GM12891 (cell line): ENCODE measurements at regions not wholly inside any gene's neighbourhood (a gene's known extent, or its start where the extent isn't known, plus 50 kb on each side); places are given as distances from the start of the nearest gene placed in this dataset.

Experiments used
- DNase-seq: peaks from one replicate; pipeline ENCODE4 v3.0.0; 2011; ENCODE audit warnings: low spot score; ENCODE audit not compliant: insufficient read length
- FAIRE-seq: peaks from 2 replicates; lab custom pipeline; 2011; peaks lifted over from hg19 to GRCh38; lab: Jason Lieb, UNC
- PAX5 ChIP-seq: IDR thresholded peaks from 2 replicates; pipeline ENCODE4 v1.6.1; 2011; ENCODE audit warnings: low read length, moderate library complexity, mild to moderate bottlenecking; ENCODE audit not compliant: insufficient read depth, severe bottlenecking
- POLR2A ChIP-seq: IDR thresholded peaks from 2 replicates; pipeline ENCODE4 v1.6.1; 2011; ENCODE audit warnings: low read depth, low read length, control low read depth
- POLR2AphosphoS5 ChIP-seq: IDR thresholded peaks from 2 replicates; pipeline ENCODE4 v1.6.1; 2011; ENCODE audit warnings: low read depth, low read length, control low read depth
- POU2F2 ChIP-seq: IDR thresholded peaks from 2 replicates; pipeline ENCODE4 v1.6.1; 2011; ENCODE audit warnings: low read depth, mild to moderate bottlenecking, control low read depth, low read length, moderate library complexity
- SPI1 ChIP-seq: IDR thresholded peaks from 2 replicates; pipeline ENCODE4 v1.6.1; 2011; ENCODE audit warnings: low read depth, low read length, control low read depth
- TAF1 ChIP-seq: IDR thresholded peaks from 2 replicates; pipeline ENCODE4 v1.6.1; 2011; ENCODE audit warnings: low read depth, low read length, control low read depth

GRCh38 chr2:84276590-84277255 is 182.4 kb downstream of the SUCLG1 start:
- no peak for TF ChIP-seq TAF1
- TF ChIP-seq PAX5: no peak
- TF ChIP-seq SPI1: no peak
- TF ChIP-seq POU2F2: no peak
- no peak for TF ChIP-seq POLR2AphosphoS5
- no peak for TF ChIP-seq POLR2A
- no peak for DNase-seq
- FAIRE-seq: no peak

- no peak for FAIRE-seq
These were observed 185.7 kb downstream of the SUCLG1 start for GRCh38 chr2:84273406-84273805.

GRCh38 chr2:84271977-84272376 is 187.1 kb downstream of the SUCLG1 start:
- DNase-seq (no peak), FAIRE-seq (no peak)
- TF ChIP-seq TAF1: no peak
- no peak for TF ChIP-seq POLR2AphosphoS5
- no peak for TF ChIP-seq POU2F2
- TF ChIP-seq SPI1: no peak
- no peak for TF ChIP-seq PAX5
- no peak for TF ChIP-seq POLR2A

More at GRCh38 chr2:84273406-84273805, 185.7 kb downstream of the SUCLG1 start:
- TF ChIP-seq SPI1 (no peak), TAF1 (no peak), POLR2AphosphoS5 (no peak), PAX5 (no peak), POU2F2 (no peak), POLR2A (no peak)
- DNase-seq: no peak

- no peak for DNase-seq
- no peak for FAIRE-seq
- TF ChIP-seq TAF1 (no peak), PAX5 (no peak)
These were observed 201.2 kb downstream of the SUCLG1 start for GRCh38 chr2:84257831-84258230.

GRCh38 chr2:84251651-84252302 is 207.3 kb downstream of the SUCLG1 start:
- FAIRE-seq (no peak), DNase-seq (no peak)
- no peak for TF ChIP-seq POU2F2
- no peak for TF ChIP-seq TAF1
- no peak for TF ChIP-seq SPI1
- no peak for TF ChIP-seq PAX5
- no peak for TF ChIP-seq POLR2AphosphoS5
- no peak for TF ChIP-seq POLR2A

- no peak for FAIRE-seq
- no peak for DNase-seq
- TF ChIP-seq POLR2A: no peak
- TF ChIP-seq SPI1: no peak
- no peak for TF ChIP-seq POLR2AphosphoS5
These were observed 209.9 kb downstream of the SUCLG1 start for GRCh38 chr2:84249140-84249539.

- TF ChIP-seq PAX5 (no peak), TAF1 (no peak)
- no peak for FAIRE-seq
- no peak for DNase-seq
These were observed 211.5 kb downstream of the SUCLG1 start for GRCh38 chr2:84247532-84247931.

- FAIRE-seq (no peak), DNase-seq (no peak)
- TF ChIP-seq POLR2A: no peak
These were observed 215.0 kb downstream of the SUCLG1 start for GRCh38 chr2:84243788-84244733.

GRCh38 chr2:84238907-84239306 is 220.2 kb downstream of the SUCLG1 start:
- DNase-seq (no peak), FAIRE-seq (no peak)
- TF ChIP-seq TAF1 (no peak), POLR2AphosphoS5 (no peak), SPI1 (no peak), POU2F2 (no peak), POLR2A (no peak), PAX5 (no peak)

GRCh38 chr2:84236288-84236687 is 222.8 kb downstream of the SUCLG1 start:
- no peak for DNase-seq
- FAIRE-seq: no peak
- no peak for TF ChIP-seq SPI1
- no peak for TF ChIP-seq POLR2AphosphoS5
- no peak for TF ChIP-seq TAF1
- TF ChIP-seq PAX5: no peak
- TF ChIP-seq POLR2A: no peak
- TF ChIP-seq POU2F2: no peak
